GM18868 (cell line): ENCODE measurements at regions not wholly inside any gene's neighbourhood (a gene's known extent, or its start where the extent isn't known, plus 50 kb on each side); places are given as distances from the start of the nearest gene placed in this dataset.
"Not testable (repeated sequence)": the region's sequence is repeated elsewhere in the genome, so short reads cannot be mapped to it uniquely, and the experiment has no call there.

Experiments
- ATAC-seq: cut with Tn5 transposase; IDR thresholded peaks from one replicate; pipeline ENCODE4 v1.9.1; 2021; ENCODE audit warnings: mild to moderate bottlenecking, moderate library complexity; ENCODE audit not compliant: unreplicated experiment

DNA sequence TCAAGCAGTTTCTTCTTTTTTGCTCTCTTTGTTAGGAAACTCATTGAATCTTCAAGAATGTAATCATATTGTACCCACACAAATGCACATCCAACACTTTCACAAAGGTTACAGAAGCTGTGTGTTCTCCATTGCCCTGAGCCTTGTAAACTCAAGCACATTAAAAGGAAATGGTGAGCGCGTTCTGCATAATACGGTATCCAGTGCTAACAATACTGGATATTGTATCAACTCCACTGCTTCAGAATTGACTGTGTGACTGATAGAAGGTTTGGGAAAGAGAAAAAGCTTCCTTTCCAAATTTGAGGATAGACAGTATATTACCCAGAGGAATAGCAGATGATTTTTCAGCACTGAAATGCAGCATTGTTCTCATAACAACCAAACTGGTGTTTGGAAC is 268.9 kb upstream of the RBMS3 start:
- ATAC-seq: no peak

DNA sequence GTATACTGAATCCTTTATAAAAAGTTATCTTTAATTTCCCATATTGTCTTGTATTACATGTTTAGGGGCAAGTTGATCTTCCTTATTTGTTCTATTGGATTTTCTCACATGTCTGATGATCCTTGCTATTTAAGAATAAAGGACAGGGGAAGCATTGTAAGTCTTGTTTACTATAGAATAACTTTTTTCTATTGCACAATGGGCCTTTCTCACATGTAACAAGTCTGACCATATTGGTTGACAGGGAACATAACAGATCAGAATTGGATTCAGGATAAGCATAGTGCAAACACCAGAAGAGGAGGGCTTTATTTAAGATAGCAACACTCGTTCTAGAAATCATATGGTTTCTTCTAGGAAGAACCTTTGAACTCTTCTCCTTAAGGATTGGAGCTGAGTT is 257.9 kb upstream of the RBMS3 start:
- ATAC-seq: no peak

DNA sequence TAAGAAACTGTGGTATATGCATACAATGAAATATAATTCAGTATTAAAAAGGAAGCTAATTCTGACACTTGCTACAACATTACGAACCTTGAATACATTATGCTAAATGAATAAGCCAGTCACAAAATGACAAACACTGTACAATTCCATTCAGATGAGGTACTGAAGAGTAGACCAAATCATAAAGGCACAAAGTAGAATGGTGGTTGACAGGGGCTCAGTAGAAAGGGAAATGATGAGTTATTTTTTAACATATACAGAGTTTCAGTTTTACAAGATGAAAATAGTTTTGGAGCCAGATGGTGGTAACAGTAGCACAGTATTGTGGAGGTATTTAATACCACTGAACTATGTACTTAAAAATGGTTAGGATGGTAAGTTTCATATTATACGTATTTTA is 254.6 kb upstream of the RBMS3 start:
- peak; percentile 92 for ATAC-seq

DNA sequence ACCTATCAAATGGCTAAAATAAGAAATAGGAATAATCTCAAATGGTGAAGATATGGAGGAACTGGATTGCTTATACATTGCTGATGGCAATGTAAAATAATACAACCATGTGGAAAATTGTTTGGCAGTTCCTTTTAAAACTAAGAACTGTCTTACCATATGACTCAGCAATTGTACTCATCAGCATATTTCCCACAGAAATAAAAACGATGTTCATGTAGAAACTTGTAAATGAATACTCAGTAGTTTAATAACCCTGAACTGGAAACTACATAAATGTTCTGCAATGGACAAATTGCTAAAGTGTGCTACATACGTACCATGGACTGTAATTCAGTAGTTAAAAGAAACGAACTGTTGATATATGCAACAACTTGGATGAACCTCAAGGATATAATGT is 253.9 kb upstream of the RBMS3 start:
- peak; percentile 49 for ATAC-seq

DNA sequence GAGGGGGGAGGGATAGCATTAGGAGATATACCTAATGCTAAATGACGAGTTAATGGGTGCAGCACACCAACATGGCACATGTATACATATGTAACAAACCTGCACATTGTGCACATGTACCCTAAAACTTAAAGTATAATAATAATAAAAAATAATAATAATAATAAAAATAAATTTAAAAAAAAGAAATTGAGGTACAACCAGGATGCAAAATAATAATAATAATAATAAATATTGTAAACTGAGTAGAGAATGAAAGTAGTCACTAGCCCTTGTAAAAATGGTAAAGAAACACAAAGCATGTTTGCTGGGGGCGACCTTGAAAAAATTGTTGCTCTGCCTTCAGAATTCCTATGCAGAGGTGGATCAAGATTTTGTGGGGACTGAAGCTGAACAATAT is 249.7 kb upstream of the RBMS3 start:
- ATAC-seq: not testable (repeated sequence)

DNA sequence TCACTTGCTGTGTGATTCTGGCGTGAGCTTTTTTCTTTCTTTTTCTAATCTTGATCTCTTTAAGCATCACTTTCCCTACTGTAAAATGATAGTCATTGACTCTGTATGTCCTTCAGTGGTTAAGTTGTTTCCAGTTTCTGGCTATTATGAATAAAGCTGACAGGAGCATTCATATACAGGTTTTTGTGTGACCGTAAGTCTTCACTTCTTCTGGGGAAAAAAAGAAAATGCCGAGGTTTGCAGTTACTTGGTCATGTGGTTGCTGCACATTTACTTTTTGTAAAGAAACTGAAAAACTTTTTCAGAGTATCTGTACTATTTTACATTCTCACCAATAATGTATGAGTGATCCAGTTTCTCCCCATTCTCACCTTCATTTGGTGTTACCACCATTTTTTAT is 247.4 kb upstream of the RBMS3 start:
- no peak for ATAC-seq

DNA sequence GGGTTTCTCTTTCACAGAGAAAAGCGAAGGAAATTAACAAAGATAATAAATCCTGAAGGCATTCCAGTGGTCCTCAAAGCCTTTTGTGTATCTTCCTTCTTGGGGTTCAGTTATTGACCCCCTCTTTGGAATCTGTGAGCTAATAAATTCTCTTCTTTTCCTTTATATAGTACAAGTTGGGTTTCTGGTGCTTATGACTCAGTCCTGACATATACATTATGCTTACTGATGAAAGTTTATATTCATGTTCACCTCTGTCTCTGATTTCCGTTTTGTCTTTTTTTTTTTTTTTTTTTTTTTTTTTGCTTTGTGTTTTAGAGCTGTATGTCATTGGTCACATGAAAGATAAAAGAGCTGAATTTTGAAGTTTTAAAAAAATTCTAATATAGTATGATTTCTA is 230.7 kb upstream of the RBMS3 start:
- no peak for ATAC-seq

DNA sequence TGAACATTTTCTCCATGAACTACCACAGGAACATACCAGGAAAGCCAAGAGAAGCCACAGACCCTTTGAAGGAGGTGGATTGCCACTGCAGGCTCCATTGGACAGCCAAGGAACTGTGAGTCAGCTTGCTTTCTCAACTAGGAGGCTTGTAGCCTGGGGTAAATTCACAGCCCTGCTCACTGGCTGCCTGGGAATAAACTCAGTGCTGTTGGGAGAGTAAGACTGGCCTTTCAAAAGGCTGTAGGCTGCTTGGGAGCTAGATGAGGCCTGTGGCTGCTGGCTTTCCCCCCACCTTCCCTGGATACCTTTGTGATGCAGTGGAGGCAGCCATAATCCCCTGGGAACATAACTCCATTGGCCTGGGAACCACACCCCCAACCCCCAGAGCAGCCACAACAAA is 223.5 kb upstream of the RBMS3 start:
- ATAC-seq: no peak

DNA sequence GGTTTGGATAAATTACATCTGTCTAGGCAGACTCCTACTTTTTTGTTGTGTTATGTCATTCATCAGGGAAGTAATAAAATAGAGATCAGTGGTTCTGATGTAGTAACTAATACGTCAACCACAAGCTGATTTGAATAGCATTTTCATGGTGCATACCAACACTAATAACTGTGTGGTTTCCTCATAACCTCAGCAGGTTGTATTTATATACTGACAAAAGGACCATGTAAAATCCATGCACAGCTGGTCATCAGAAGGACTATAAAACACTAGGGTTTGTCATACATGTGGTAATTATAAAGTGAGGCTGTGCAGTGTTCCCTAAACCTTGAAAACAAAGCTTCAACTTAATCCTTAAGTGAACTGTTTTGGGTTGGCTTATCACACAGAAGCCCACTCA is 216.8 kb upstream of the RBMS3 start:
- no peak for ATAC-seq

DNA sequence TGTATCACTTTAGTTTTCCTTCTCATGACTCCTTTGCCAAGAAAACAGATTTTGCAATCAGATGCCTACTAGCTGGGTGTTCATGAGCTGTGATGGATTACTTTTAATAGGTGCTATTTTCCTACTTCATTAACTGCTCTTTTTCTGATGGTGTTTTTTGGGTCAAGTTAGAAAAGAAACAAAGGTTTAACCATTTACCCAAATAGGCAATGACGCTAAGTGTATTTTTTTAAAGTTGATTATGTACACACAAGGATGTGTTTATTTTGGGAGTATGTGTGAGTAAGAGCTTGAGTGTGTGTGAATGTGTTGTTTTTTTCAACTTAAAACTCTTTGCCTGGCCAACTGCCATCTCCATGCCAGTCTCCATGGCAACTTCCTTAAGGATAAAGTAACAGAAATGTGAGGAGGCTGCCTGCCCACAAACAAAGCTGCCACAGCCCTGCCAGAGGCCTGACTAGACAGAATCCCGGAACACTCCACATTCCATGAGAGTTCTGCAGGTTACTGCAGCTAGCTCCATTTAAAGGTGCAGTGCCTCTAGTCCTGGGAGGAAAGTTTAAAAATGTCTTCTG is 215.6 kb upstream of the RBMS3 start:
- no peak for ATAC-seq

DNA sequence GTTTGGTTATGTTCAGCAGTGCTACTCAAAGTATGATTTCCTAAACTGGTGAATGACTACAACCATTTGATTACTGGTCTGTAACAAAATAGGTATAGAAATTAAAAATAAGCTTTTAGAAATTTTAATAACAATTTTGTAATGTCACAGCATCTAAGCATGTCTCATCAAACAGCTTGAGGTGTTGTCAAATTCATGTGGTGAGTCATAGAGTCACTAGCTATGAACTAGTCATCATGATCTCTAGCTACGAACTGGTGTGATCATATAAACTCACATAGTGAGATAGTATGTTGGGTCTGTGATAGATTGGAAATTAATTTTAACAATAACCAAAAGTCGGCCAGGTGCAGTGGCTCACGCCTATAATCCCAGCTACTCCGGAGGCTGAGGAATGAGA is 213.9 kb upstream of the RBMS3 start:
- no peak for ATAC-seq

DNA sequence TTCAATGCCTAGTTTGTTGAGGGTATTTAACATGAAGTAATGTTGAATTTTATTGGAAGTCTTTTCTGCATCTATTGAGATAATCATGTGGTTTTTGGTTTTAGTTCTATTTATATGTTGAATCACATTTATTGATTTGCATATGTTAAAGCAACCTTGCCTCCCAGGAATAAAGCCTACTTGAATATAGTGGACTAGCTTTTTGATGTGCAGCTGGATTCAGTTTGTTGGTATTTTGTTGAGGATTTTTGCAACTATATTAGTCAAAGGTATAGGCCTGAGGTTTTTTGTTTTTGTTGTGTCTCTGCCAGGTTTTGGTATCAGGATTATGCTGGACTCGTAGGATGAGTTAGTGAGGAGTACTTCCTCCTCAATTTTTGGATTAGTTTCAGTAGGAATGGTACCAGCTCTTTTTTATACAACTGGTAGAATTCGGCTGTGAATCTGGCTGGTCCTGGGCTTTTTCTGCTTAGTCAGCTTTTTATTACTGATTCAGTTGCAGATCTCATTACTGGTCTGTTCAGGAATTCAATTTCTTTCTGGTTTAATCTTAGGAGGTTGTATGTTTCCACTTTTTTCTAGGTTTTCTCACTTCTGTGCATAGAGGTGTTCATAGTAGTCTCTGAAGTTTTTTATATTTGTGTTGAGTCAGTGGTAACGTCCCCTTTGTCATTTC is 209.8 kb upstream of the RBMS3 start:
- no peak for ATAC-seq

DNA sequence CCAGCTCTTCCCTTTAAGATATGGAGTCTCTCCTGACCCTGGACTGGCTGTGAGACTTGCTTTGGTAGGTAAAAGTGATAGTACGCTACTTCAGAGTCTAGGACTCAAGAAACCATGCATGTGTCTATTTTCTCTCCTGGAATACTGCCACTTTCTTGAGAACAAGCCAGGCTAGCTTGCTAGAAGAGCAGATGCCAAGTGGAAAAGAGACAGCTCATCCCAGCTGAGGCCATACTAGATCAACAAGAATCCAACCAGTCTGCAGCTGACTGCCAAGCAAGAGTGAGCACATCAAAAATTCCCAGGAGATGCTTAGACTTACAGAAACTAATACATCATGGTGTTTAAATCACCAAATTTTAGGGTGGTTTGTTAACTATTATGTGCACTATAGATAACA is 208.3 kb upstream of the RBMS3 start:
- no peak for ATAC-seq

DNA sequence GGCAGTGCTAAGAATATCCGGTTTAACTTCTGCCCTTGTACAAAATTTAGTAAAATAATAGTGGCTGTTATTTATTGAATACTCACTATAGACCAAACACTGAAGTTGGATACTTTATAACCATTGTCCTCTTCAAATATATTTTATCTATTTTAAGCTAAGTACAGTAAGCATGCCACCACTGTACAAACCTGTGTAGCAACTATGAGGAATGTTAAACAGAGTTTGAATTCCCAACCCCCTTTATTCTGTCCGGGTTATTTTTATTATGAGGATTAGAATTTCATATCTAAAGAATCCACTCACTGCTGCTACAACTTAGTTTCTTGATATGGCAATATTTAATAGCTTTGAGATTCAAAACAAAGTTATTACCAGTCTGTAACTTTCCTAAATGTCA is 203.5 kb upstream of the RBMS3 start:
- no peak for ATAC-seq

DNA sequence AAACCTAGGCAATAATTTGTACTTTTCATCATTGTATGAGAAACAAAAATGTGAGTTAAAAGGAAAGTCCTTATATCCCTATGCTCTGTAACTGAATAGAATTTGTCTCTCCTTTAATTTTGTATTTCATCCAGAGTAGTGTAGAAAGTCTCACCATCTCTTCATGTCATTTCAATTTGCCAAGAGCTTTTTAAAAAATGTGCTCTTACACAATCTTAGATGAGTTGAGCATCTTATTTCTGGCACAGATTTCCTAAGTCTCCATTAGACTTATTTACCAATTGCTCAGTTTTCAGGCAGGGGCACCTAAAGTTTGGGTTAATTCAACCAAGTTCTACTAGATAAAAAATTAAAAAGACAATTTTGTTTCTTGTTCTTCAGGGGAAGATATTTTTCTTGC is 201.5 kb upstream of the RBMS3 start:
- no peak for ATAC-seq

DNA sequence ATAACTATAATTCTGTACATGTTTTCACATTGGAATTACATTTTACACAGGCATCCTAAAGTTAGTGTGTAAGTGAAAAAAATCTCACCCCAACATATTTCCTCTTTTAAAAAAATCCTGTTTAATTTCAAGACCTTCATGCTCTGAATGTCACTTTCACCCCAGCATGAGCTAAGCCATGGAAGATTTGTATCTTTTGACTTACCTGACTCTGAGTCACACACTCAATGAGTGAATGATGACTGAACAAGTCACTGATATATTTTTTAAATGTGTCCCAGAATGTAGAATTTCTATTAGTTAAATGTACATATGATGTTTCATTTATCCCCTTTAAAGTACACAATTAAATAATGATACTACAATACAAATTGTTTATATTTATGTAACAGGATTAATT is 199.9 kb upstream of the RBMS3 start:
- ATAC-seq: no peak

DNA sequence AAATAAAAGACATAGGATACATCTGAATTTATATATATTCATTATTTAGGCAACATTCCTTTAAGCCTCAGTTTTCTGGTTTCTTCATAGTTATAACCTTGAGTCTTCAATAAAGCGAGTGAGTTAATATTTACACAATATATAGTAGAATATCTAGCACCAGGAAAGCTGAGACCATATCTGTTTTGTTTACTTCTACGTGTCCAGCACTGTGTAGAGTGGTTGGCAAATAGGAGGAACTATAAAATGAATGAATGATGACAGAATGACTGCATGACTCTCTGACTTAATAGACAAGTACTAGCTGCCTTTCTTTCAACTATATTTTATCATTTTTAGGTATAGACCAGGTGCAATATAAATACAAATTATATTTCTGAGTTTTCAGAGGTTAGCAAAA is 197.8 kb upstream of the RBMS3 start:
- no peak for ATAC-seq

DNA sequence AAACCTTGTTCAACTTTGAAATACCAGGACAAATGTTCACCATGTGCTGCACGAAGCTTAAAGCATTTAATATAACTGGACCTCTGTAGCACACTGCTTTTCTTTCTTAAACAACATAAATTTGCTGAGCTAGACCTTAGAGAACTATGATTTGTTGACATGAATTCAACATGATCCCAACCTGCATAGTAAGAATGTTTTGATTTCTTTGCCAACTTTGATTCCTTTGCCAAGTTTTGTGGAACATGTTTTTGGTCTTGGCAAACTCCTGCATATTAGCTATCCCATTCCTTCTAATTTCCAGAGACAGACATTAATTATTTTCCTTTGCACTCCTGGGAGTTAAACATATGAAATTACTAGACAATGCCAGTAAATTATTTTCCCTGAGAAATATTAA is 197.2 kb upstream of the RBMS3 start:
- ATAC-seq: no peak

DNA sequence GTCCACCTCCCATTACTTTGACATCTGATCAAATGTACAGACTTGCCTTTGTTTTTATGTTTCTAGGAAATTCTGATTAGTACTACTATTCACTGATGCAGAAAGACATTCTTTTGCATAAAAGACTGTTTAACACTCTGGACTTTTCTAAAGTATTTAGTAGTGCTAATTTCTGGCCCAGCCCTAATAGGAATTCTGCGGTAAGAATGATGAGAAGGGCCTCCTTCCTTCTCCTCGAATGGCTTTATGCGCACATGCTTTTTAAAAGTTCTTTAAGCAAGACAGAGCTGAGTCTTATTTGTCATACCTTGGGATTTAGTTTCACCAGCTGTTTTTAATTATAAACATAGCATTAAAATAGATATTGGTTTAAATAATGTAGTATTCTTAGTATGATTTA is 192.3 kb upstream of the RBMS3 start:
- ATAC-seq: no peak

DNA sequence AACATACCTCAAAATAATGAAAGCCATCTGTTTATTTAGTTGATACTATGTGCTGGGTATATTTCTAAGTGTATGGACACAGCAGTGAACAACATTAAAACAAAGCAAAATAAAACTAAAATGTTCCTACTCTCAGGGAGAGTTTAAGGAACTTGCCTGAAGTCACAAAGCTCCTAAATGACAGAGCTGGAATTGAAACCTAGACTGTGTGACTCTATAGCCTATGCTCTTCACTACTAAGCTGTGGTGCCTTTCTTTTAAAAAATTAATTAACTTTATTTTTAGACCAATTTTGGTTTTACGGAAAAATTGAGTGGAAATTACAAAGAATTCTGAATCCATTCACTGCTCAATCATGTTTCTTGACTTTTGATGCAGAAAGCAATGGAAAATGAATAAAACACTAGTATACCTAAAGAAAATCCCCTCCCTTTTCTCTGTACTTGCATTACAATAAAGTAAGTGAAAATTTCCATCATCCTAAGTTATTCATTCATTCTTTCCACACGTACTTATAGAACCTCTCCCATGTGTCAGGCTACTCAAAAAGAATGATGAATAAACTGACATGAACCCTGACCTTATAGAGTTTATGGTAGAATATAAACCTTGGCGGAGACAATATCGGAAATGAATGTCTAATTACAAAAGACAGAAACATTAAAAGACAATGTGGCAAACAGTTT is 189.8 kb upstream of the RBMS3 start:
- no peak for ATAC-seq

DNA sequence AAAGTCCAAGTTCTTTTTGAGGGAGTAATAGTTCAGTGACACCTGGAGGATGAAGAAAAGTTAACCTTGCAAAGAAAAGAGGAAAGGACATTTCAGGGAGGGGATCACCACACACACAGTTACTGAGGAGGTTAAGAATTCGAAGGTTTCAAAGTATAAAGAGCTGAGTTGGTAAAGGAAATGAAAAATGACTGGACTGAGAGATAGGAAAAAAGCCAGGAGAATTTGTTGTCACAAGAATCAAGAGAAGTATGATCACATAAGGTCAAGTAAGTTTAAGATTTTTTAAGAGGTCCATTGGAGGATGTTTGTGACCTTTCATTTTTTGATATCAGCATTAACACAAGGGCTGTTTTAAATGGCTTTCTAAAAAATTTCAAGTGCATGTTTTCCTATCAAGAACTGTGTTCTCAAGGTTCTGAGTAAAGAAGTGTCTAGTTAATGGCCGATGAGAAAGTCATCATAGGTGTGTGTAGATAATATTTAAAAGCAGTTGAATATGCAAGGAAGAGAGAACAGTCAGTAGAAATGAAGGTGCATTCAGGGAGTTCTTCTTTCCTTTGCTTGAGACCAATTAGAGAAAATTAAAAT is 189.2 kb upstream of the RBMS3 start:
- ATAC-seq: no peak

DNA sequence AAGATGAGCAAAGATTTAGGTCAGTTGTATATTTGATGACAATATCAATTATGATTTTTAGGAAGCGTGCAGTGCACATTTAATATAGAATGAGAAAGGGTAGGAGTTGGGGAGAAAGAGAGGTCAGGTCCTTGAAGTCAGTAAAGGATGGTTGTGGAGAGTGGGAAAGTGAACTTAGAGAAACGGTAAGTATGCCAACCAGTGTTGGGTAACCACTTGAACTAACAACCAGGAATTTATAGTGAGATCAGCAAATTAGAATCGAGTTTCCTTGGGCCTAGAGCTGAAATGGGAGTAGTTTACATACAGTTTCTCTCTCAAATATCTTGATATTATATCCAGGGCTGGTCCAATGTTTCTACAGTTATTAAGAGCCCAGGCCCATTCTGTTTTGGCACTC is 188.5 kb upstream of the RBMS3 start:
- ATAC-seq: no peak
